Ecto neural progenitor cell (in vitro differentiated cells): ENCODE measurements at regions not wholly inside any gene's neighbourhood (a gene's known extent, or its start where the extent isn't known, plus 50 kb on each side); places are given as distances from the start of the nearest gene placed in this dataset.

ENCODE experiments used
- DNase-seq: peaks from one replicate; pipeline ENCODE4 v3.0.0-alpha.2; 2018; ENCODE audit warnings: low spot score

DNA sequence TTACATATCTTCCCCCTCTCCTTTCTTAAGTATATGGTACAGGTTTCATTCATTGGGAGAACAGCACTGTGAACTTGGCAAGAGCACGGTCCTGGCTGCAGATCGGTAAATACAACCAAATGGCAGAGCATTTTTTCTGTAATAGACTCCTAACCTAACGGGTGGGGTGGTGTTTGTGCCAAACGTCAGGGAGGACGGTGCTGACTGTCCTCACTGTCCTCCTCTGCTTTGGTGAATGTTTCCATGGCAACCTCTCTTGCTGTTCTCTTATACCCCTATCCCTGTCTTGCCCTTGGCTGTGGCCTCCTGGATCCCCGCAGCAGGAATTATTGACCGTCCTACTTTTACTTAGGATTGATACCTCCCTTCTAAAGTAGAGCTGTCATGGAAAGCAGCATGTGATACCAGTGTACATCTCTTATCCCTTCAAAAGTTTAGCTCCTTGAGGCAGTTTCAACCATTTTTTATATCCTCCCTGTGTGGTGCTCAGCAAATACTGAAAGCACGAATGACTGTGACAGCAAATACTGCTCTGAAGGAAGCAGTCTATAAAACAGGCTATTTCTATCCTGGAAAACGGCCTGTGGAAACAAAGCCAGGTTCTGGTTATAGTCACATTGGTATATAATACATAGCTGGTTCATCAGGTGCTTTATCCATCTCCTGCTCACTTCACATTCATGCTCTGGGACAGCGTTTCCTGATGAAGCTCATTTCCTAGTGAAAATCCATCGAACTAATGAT, 275.4 kb upstream of the C2CD4B start:
- no peak for DNase-seq

DNA sequence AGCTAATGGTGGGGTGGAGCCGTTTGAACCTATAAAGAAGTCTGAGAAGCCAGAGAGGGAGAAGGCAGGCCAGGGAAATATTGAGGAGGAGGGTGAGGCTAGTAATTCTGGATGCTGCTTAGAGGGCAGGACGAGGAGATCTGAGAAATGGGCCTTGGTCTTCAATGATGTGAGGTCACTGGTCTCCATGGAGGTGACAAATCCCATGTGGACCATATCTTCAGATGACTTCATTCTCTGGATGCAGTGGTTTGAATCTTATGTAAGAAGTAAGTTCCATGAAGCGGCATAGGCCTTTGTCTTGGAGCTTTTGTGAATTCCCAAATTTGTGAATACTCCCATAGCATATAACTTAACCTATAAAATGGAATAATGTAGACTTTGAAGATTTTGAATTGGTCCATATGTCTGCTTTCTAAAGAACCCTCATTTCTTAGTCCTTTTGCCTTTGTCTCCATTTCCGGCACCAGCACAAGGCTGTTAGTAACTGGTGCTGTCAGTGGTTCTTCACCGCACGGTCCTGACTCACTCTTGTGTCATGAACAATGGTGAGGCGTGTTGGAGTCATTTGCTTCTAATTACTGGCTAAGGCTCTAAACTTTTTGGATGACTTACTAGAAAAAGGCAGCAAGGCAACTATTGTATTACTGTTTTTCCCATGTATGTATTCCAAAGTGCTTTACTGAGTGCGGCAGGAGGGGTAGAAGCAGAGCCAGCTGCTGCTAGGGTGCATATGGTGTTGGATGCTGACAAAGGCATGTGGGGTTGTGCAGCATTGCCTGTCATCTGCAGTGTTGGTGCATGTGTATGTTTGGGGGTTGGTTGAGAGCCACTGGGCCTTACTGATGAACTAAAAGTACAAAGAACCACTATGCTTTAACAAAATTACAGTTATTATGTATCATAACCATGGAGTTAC, 279.3 kb upstream of the C2CD4B start:
- no peak for DNase-seq

DNA sequence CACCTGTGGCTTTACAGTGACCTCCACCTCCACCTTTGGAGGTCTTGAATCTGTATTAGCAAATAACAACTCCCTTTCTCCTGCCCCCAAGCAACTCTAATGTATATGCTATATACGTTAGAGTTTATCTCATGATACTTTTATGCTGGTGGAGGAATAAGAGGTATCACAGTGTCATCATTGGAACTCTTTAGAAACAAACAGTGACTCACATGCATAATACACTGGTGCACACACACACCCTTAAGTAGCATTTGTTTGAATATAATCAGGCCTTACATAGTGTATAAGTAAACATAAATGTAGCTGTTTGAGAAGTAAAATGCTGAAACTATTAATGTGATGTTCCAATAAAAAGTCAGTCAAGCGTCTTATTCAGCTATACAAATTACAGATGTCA, 280.2 kb upstream of the C2CD4B start:
- no peak for DNase-seq

DNA sequence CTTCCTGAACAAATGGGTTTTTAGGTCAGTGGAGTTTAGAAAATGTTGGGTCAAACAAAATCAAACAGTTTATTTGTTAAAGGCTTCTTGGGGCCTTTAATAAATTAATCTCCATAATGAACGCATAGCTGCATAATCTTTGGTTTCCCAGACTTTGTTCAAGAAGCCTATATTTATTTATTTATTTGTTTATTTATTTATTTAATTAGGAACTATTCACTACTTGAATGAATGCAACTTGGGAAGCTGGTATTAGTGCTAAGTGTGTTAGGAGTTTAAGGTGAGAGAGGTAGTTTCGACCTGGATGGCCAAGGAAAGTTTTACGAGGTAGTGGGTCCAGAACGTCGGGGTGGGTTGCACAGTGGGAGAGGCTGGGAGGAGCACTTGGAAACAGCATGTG, 281.9 kb upstream of the C2CD4B start:
- no peak for DNase-seq

DNA sequence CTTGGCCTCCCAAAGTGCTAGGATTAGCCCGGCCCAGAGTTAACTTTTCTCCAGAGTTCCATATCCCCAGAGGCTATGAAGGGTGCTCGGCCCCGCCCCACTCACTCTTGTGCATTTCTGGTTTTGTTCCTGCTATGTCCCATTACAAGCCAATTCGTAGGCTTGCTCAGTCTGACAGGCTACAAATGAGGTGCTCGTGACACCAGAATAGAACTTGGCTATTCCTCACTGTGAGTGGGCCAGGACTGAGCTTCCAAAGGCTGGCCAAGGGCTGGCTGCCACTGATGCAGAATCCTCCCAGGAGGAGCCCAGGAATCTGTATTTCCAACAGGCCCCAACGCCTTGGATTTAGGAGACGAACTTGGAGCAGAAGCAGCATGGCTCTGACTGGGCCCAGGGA, 282.7 kb upstream of the C2CD4B start:
- no peak for DNase-seq

DNA sequence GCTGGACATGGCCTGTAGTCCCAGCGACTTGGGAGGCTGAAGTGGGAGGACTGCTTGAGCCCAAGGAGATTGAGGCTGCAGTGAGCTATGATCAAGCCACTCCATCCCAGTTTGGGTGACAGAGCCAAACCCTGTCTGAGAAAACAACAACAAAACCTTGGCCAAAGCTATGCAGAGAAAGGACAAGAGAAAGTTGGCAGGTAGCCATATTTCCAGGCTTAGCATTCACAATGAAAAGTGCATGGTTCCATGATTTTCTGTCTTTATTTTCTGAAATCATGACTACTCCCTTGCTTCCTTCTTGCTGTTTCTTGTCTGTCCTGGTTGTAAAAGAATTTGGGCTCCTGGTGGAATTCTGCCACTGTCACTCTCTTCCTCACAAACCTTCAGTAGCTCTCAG, 284.6 kb upstream of the C2CD4B start:
- no peak for DNase-seq

DNA sequence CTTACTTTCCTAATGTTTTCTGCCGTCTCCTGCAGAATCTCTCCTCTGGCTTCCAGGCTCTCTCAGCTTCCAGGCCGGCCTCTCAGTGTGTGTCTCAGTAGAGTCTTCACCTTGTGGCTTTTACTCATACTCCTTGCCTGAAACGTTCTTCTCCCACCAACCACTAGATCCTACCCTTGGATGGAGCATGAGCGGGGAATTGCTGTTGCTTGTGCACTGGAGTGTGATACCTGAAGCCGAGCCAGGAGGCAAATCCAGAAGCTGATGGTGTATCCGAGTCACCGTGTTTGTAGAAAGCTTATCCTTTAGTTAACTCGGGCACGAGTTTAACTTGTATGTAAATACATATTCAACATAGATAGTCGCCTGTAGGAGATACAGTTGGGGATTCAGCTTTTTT, 285.0 kb upstream of the C2CD4B start:
- no peak for DNase-seq

DNA sequence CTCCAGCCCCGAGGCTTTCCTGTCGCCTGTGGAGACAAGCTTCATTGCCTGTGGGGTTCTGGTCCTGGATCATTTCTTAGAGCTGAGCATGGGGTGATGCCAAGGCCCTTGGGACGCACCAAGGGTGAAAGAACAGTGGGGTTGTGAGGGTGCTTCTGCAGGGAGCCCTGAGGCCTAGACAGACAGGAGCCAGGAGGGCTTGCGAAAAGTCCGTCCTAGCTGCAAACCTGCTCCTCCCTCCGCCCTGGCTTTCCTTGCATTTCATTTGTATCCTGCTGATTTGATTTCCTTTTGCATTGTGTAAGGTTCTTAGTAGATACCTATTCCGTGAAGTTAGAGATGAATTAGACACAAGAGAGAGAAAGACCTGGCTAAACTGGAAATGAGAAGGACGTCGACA, 286.9 kb upstream of the C2CD4B start:
- no peak for DNase-seq

DNA sequence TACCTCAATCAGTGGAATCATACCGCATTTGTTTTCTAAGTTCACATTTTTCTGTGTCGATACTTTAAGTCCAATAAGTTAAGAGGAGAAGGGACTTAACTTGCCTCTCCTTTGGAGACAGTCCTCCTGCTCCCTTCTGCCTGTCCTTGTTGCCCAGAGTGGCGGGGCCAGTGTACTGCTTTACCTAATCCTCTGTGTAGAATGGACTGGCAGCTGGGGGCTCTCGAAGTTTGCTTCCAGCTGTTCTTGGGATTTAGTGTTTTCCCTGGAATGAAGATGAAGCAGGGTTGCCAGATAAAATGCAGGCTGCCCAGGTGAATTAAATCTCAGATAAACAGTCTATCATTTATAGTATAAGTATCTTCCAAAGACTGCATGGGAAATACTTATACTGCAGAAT, 287.6 kb upstream of the C2CD4B start:
- no peak for DNase-seq

DNA sequence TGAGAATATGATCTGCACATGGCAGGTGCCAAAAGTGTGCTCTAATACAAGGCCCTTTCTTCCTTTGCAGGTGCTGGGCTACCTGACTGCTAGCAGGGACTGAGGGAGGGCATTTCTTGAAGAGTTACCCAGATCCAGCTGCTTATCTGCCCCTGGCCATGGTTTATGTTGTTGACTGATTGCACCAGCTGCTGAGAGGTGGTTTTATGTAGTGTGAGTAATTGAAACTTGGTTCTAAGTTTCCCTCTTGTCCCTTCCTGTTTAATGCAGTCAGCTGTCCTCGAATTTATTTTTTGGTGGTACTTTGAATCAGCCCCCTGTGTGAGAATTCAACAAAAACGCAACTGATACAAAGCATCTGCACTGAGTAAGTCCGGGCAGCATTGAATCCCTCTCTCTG, 288.3 kb upstream of the C2CD4B start:
- DNase-seq, result no peak

DNA sequence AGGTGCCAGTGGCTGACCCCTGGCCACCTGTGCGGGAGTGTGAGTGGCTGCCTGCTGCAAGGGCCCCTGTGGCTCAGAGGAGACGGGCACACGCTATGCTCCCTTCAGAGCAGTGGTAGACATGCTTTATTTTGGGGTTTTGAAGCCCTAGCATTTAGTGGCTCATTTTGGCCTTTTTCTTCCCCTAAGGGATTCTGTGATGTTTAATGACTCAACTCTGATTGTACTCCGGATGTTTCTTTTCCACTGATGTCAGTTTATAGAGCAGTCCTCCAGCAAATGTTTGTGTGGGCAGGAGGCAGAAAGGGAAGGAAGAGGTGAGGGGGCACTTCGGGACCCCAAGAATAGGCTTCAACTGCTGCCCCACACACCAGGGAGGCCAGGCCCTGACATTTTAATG, 288.9 kb upstream of the C2CD4B start:
- no peak for DNase-seq

DNA sequence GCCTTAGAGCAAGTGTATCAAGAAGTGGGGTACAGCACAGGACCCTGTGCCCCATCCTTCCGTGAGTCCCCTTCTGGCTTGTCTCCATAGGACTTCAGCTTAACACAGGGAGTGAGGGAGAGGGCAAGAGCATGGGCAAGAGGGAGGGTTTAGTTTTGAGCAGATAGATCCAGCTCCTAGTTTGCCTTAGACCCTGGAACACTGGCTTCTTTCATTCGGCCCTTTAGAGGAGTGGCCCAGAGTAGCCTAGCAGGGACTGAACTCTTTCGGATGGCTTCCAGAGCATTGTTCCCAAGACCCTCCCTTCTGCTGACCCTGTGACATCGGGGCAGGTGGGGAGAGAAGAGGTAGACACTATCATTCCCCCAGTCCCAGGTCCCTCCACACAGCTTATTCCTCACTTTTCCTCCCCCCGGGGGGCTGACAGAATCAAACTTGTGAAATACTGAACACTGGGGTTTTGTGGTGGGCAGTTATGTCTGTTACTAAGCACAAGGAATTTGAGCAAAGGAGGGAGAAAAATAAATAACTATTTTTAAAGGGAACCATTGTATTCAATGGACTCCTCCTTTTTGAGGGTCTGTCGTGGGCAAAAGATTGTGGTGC, 289.6 kb upstream of the C2CD4B start:
- no peak for DNase-seq

DNA sequence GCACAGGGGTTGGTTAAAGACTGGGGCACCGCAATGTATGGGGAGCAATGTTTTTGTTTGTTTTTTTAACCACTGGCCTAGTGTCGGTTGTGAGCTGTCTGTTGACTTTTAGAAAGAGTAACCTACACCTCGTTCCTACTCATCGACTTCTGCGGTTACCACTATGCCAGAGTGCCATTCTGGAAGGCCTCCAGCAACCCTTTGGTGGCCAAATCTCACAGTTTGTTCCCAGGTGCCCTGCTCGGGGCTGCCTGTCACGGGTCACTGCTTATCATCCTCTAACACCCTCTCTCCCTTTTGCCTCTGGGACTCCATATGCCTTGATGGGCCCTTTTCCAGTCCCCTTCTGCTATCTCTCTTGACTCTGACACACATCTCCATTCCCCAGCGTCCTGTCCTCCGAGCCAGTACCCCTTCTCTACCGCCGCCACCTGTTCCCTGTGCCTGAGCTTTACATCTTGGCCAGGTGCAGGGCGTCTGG, 290.4 kb upstream of the C2CD4B start:
- no peak for DNase-seq

DNA sequence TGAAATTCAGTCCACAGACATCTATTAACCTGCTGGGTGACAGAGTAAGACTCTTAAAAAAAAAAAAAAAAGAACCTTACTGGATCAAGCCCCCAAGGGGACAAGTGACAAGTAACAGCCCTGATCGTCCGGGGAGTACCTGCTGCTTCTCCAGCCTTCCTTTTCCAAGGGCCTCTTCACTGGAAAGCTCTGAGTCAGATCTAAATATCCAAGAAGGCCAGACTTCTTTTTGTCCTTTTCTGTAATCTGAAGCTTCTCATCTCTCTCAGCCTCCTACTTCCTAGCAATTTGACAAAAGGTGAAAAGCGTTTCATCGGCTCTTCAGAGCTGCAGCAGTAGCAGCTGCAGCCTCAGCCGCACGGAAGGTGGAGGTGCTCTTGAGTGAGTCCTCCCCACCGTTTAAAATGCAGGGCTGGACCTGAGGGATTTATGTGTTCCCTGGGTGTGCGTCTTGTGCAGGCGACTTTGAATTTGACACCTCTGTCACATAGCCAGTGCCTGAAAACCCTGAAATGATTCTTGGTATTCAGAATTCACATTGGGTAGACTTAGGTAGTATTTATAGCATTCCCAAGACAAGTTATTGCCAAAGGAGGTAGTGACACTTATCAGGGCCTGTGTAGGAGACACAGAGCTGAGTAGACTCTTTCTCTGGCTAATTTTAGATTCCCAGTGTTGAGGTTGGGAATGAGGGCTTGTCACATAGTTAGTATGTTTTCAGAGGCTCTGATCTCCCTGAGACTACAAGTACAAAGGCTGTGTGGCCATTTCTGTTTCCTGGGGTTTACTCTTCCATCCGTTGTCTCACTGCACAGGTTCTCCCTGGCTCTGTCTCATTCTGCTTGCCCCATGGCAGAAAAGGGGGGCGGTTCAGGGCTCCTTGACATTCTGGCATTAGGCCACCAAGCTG, 291.2 kb upstream of the C2CD4B start:
- DNase-seq, result no peak

DNA sequence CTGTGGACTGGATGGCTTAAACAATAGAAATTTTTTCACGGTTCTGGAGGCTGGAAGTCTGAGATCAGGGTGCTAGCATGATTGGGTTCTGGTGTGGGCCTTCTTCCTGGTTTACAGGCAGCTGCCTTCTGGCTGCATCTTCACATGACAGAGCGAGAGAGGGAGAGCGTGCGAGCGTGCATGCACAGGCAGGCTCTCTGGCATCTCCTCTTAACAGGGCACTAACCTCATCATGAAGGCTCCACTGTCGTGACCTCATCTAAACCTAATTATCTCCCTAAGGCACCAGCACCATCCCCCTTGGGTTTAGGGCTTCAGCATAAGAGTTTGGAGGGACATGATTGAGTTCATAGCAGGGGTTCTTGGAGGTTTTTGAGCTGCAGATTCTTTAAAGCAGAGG, 292.0 kb upstream of the C2CD4B start:
- no peak for DNase-seq

DNA sequence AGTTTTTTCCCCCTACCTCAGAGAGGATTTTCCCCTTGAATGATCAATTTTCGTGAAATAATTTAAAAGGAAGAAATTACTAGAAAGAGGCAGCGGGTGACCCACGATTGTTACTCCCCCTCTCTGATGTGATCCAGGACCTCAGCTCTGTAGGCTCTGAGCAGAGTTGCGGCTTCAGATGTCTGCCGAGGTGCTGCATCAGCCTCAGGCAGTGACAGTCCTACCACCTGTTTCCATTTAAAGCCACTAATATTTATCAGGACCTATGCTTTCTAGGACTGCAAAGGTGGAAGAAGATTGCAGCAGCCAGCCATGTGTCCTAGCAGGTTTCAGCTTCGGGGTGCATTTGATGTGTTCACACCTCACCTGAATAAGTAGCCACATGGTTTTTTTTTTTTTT, 294.8 kb upstream of the C2CD4B start:
- DNase-seq, result no peak

DNA sequence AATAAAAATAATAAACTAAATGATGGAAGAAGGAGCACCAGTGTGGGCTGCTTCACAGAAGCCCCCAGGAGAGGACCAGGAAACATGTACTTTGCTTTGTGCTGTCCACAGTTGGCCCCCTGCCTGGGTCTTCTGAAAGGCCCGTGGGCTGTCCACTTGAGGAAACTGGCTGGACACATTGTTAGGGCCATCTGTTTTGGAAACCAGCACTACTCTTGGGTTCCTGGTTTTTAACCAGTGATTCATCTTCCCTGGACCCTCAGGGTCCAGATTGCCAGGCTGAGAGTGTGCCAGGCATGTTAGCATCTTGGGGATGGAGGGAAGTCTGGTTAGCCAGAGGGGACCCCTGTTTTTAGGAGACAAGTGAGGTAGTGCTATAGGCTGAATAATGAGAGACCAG, 297.2 kb upstream of the C2CD4B start:
- DNase-seq, result no peak

DNA sequence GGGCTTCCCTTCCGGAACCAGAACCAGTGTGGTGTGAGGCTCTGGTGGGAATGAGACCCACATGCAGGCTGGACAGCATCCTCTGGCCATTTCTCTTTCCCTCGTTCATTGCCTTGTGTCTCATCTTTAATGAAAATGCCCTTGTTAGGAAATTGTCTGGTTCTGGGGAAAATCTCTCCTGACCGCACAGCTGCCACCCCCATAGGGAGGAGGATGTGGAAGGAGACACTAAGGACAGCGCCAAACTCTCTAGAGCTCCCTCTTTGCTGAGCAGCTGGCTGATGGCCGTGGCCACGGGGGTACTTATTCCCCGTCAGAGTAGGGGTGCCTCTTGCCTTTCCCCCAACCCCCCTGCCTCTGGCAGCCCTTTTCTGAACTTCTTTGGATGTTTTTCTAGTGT, 297.6 kb upstream of the C2CD4B start:
- DNase-seq, result no peak

DNA sequence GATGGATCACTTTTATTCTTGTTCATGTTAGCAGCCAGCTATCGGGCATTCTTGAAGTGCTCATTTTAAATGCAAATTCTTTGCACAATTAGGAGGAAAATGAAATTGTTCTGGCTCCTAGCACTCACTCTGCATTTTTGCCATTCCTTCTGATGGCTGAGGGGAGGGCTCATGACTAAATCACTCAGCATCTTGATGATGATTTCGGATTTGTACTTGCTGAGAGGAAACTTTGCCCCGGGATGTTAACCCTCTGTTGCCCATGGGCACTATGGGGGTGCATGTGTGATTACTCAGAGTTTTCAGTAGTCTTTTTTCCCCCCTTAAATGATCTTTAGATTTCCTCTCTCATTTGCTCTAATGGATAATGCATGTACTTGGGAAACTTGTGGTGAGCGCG, 299.6 kb upstream of the C2CD4B start:
- no peak for DNase-seq

DNA sequence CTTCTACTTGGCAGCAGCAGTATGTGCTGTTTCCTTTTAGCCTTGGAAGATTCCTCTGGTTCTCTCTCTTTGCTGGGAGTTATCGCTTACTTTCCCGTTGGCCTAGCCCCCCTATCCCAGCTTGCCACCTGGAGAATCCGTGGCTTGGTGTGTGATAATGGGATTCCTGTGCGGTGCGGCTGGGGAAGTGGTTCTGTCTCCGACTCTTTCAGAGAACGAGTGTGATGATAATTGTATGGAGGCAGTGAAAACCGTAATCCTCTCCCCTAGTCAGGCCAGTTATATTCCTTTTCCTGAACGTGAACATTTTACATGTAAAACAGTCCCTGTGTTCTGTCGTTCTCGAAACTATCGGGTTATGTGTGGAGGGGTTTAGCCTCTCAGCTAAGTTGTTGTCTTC, 300.1 kb upstream of the C2CD4B start:
- DNase-seq, result no peak

DNA sequence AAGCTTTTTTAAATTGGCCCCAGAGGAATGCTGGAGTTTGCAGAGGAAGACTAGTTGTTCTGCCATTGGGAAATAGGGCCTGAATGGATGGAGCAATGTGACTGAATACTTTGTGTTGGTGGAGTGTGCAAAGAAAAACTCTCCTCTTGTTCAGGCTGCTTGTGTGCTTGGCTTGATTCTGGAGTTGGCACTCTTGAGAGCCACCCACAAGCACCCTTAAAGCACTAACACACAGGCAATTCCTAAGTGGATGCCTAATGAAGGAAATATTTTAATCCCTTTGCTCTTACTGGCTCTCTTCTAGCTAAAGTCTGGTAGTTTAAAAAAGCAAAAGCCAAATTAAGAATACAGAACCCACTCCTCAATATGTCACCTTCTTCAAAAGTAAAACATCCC, 304.4 kb upstream of the C2CD4B start:
- DNase-seq, result no peak
